ENCODE measurements at regions not wholly inside any gene's neighbourhood (a gene's known extent, or its start where the extent isn't known, plus 50 kb on each side); places are given as distances from the start of the nearest gene placed in this dataset.

- TF ChIP-seq ZBTB25 (CRISPR knock-in tag; IDR thresholded peaks at IDR 0.05): 0 out of 2 replicates have a peak, but pooled peaks have one; percentile 16
- TF ChIP-seq ZBTB43 (CRISPR knock-in tag; conservative IDR thresholded peaks at IDR 0.05): peak; percentile 68; the same call in 1 of the 2 replicates
- TF ChIP-seq ZNF589 (CRISPR knock-in tag; conservative IDR thresholded peaks at IDR 0.05): no peak
- TF ChIP-seq ZKSCAN5 (CRISPR knock-in tag; IDR thresholded peaks at IDR 0.05): no peak
- TF ChIP-seq HNRNPLL (IDR thresholded peaks at IDR 0.05; ENCODE audit: low read depth, low read length, poor library complexity, severe bottlenecking): no peak
- 0 out of 2 replicates have a peak, but pooled peaks have one; percentile 23 for TF ChIP-seq BCL3 (CRISPR knock-in tag; IDR thresholded peaks at IDR 0.05)
- no peak for TF ChIP-seq FOXK2 (IDR thresholded peaks at IDR 0.05)
- 0 out of 2 replicates have a peak, but pooled peaks have one; percentile 61 for TF ChIP-seq ZSCAN29 (CRISPR knock-in tag; conservative IDR thresholded peaks at IDR 0.05)
- 0 out of 2 replicates have a peak, but pooled peaks have one; percentile 30 for TF ChIP-seq SATB2 (CRISPR knock-in tag; IDR thresholded peaks at IDR 0.05)
- no peak for TF ChIP-seq ZNF777 (CRISPR knock-in tag; IDR thresholded peaks at IDR 0.05)
- TF ChIP-seq ZNF331 (CRISPR knock-in tag; IDR thresholded peaks at IDR 0.05): peak; percentile 73
- TF ChIP-seq HES4 (CRISPR knock-in tag; IDR thresholded peaks at IDR 0.05; ENCODE audit: borderline replicate concordance): no peak
- peak; percentile 42 for TF ChIP-seq ZNF792 (CRISPR knock-in tag; IDR thresholded peaks at IDR 0.05)
- no peak for TF ChIP-seq EEA1 (CRISPR knock-in tag; IDR thresholded peaks at IDR 0.05; ENCODE audit: borderline replicate concordance)
- TF ChIP-seq FOXM1 (CRISPR knock-in tag; IDR thresholded peaks at IDR 0.05): no peak
- no peak for TF ChIP-seq ZNF432 (CRISPR knock-in tag; IDR thresholded peaks at IDR 0.05; ENCODE audit: borderline replicate concordance)
- TF ChIP-seq IKZF1 (IDR thresholded peaks at IDR 0.05): no peak
- no peak for TF ChIP-seq ZNF367 (CRISPR knock-in tag; IDR thresholded peaks at IDR 0.05; ENCODE audit: borderline replicate concordance)
- TF ChIP-seq ZSCAN21 (CRISPR knock-in tag; IDR thresholded peaks at IDR 0.05; ENCODE audit: borderline replicate concordance): no peak
- peak; percentile 81 for TF ChIP-seq PAXIP1 (CRISPR knock-in tag; conservative IDR thresholded peaks at IDR 0.05)
- TF ChIP-seq FOXA1 (IDR thresholded peaks at IDR 0.05): no peak
- TF ChIP-seq FOXA1 (CRISPR knock-in tag; IDR thresholded peaks at IDR 0.05): peak; percentile 63; the same call in 1 of the 2 replicates
- TF ChIP-seq ZNF816 (CRISPR knock-in tag; IDR thresholded peaks at IDR 0.05; ENCODE audit: borderline replicate concordance): no peak
- TF ChIP-seq SETDB1 (CRISPR knock-in tag; IDR thresholded peaks at IDR 0.05; ENCODE audit: borderline replicate concordance): no peak
- no peak for TF ChIP-seq SUZ12 (IDR thresholded peaks at IDR 0.05; ENCODE audit: low read depth, low read length)
Observed at GRCh38 chr3:177516158-177517011, 319.1 kb upstream of the TBL1XR1 start (continued).
